ENCODE measurements at regions not wholly inside any gene's neighbourhood (a gene's known extent, or its start where the extent isn't known, plus 50 kb on each side); places are given as distances from the start of the nearest gene placed in this dataset.

- TF ChIP-seq CTCF (IDR thresholded peaks at IDR 0.05) (no peak), EP300 (IDR thresholded peaks at IDR 0.05) (no peak), POLR2A (IDR thresholded peaks at IDR 0.05; ENCODE audit: low read depth) (no peak)
These were observed 456.5 kb upstream of the CPEB2 start for GRCh38 chr4:14545807-14546206.

All from esophagus muscularis mucosa (tissue), 4 donors.